OCI-LY7 (cell line): ENCODE measurements at regions not wholly inside any gene's neighbourhood (a gene's known extent, or its start where the extent isn't known, plus 50 kb on each side); places are given as distances from the start of the nearest gene placed in this dataset.

ENCODE experiments used
- BruUV-seq: library from RNA; stranded (reverse); fragments of 400-500 nt; replicated peaks from 2 replicates; lab custom pipeline; 2021; lab: Mats Ljungman, UMichigan
- CTCF ChIA-PET: fragments of 300-600 bp; sonication (Branson Sonifier 250); formaldehyde crosslinking; loops from one replicate; lab custom pipeline; 2022; ENCODE audit warnings: antibody characterized with exemption; ENCODE audit not compliant: unreplicated experiment; lab: Charles Lee
- POLR2A ChIA-PET: fragments of 300-600 bp; sonication (Branson Sonifier 250); formaldehyde crosslinking; loops from one replicate; lab custom pipeline; 2022; ENCODE audit warnings: antibody characterized with exemption; lab: Charles Lee
- DNase-seq: peaks from one replicate; pipeline ENCODE4 v3.0.0-alpha.2; 2015; ENCODE audit warnings: low spot score
- H2AFZ ChIP-seq: fragments of 200-600 bp; sonication (generic), shearing (Covaris generic); 2 replicates; pipeline ENCODE4 v1.6.1; 2014; ENCODE audit warnings: mild to moderate bottlenecking, antibody characterized with exemption, low read length, moderate library complexity
- H3K27ac ChIP-seq: fragments of 200-600 bp; sonication (generic); 2 replicates; pipeline ENCODE4 v1.5.1; 2014; ENCODE audit warnings: mixed run types, low read depth, mild to moderate bottlenecking, moderate library complexity, low read length, inconsistent platforms; ENCODE audit not compliant: poor library complexity, severe bottlenecking
- H3K36me3 ChIP-seq: fragments of 200-600 bp; sonication (generic); 2 replicates; pipeline ENCODE4 v1.6.1; 2014; ENCODE audit warnings: mild to moderate bottlenecking, antibody characterized with exemption, low read length, moderate library complexity, mixed read lengths; ENCODE audit not compliant: insufficient read depth
- H3K4me1 ChIP-seq: fragments of 200-600 bp; sonication (generic); 2 replicates; pipeline ENCODE4 v1.5.1; 2014; ENCODE audit warnings: mild to moderate bottlenecking, low read length; ENCODE audit not compliant: insufficient read depth, poor library complexity, severe bottlenecking
- H3K4me2 ChIP-seq: fragments of 200-600 bp; sonication (generic); 2 replicates; pipeline ENCODE4 v1.6.1; 2014; ENCODE audit warnings: mild to moderate bottlenecking, low read length
- H3K4me3 ChIP-seq: fragments of 200-600 bp; sonication (generic); 2 replicates; pipeline ENCODE4 v1.5.1; 2014; ENCODE audit warnings: mild to moderate bottlenecking, low read depth, low read length; ENCODE audit not compliant: poor library complexity, severe bottlenecking
- H3K79me2 ChIP-seq: fragments of 200-600 bp; sonication (generic); 2 replicates; pipeline ENCODE4 v1.6.1; 2016; ENCODE audit warnings: low read depth, mild to moderate bottlenecking, low read length, moderate library complexity, mixed read lengths; ENCODE audit not compliant: insufficient read depth
- H3K9me2 ChIP-seq: fragments of 200-600 bp; sonication (generic); 2 replicates; pipeline ENCODE4 v1.6.1; 2016; ENCODE audit warnings: mild to moderate bottlenecking, low read length, mixed read lengths; ENCODE audit not compliant: insufficient read depth
- H3K9me3 ChIP-seq: fragments of 200-600 bp; sonication (generic); 2 replicates; pipeline ENCODE4 v1.6.1; 2014; ENCODE audit warnings: mild to moderate bottlenecking, mixed run types, low read length, mixed read lengths
- H4K20me1 ChIP-seq: fragments of 200-600 bp; sonication (generic); 2 replicates; pipeline ENCODE4 v1.6.1; 2014; ENCODE audit warnings: mild to moderate bottlenecking, antibody characterized with exemption, low read length, moderate library complexity, mixed read lengths; ENCODE audit not compliant: insufficient read depth
- EZH2phosphoT487 ChIP-seq: fragments of 200-600 bp; sonication (generic); IDR thresholded peaks from 2 replicates; pipeline ENCODE4 v1.6.1; 2018; ENCODE audit warnings: low read depth, borderline replicate concordance, mild to moderate bottlenecking, mixed run types, antibody characterized with exemption, low read length, moderate library complexity, mixed read lengths
- intact Hi-C: fragments of 100-400 bp; cut with micrococcal nuclease; formaldehyde crosslinking; loops from one replicate; pipeline ENCODE4 v1.10.0; 2022; ENCODE audit not compliant: unreplicated experiment
- TF ChIP-seq, protein P1 (sequence below): fragments of 200-600 bp; sonication (generic); conservative IDR thresholded peaks from 2 replicates; pipeline ENCODE4 v1.5.1; 2014; ENCODE audit warnings: mild to moderate bottlenecking, antibody characterized with exemption, low read length, moderate library complexity, mixed read lengths

DNA sequence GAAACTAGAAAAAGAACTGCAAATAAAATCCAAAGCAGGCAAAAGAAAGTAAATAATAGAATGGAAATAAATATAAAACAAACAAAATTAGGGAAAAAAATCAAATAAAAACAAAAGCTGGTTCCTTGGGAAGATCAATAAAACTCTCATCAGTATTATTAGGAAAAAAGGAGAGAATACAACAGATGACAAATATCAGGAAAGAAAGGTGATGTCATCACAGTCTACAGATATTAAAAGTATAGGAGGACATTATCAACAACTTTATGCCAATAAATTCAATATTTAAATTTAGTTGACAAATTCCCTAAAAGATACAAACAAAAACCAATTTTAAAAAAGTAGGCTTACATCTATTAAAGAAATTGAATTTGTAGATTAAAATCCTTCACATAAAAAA is 107.4 kb upstream of the FOXN3 start:
- no TSS peak for BruUV-seq
- Histone ChIP-seq H3K9me3 (peaks cover 27% of the 10 kb centered on the region; the same call in 1 of the 2 replicates), H3K27ac (no peak overlapping the region), H3K4me2 (no peak overlapping the region), H3K9me2 (no peaks in the 10 kb centered on the region), H4K20me1 (no peaks in the 10 kb centered on the region), H2AFZ (no peak overlapping the region), H3K4me3 (no peak overlapping the region), H3K79me2 (no peaks in the 10 kb centered on the region), H3K4me1 (no peaks in the 10 kb centered on the region), H3K36me3 (no peaks in the 10 kb centered on the region; the same call in 1 of the 2 replicates)
- intact Hi-C loops, result no loop called here
- no peak for TF ChIP-seq EZH2phosphoT487
- TF ChIP-seq, protein P1, sequence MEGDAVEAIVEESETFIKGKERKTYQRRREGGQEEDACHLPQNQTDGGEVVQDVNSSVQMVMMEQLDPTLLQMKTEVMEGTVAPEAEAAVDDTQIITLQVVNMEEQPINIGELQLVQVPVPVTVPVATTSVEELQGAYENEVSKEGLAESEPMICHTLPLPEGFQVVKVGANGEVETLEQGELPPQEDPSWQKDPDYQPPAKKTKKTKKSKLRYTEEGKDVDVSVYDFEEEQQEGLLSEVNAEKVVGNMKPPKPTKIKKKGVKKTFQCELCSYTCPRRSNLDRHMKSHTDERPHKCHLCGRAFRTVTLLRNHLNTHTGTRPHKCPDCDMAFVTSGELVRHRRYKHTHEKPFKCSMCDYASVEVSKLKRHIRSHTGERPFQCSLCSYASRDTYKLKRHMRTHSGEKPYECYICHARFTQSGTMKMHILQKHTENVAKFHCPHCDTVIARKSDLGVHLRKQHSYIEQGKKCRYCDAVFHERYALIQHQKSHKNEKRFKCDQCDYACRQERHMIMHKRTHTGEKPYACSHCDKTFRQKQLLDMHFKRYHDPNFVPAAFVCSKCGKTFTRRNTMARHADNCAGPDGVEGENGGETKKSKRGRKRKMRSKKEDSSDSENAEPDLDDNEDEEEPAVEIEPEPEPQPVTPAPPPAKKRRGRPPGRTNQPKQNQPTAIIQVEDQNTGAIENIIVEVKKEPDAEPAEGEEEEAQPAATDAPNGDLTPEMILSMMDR, result no peak
- CTCF ChIA-PET, result no interaction called here
- no peak for DNase-seq
- POLR2A ChIA-PET, result interaction anchor here (0.7 kb wide), 1 partner anchor 62 kb away, joined by 6 read pairs; no protein-coding TSS in a partner anchor

DNA sequence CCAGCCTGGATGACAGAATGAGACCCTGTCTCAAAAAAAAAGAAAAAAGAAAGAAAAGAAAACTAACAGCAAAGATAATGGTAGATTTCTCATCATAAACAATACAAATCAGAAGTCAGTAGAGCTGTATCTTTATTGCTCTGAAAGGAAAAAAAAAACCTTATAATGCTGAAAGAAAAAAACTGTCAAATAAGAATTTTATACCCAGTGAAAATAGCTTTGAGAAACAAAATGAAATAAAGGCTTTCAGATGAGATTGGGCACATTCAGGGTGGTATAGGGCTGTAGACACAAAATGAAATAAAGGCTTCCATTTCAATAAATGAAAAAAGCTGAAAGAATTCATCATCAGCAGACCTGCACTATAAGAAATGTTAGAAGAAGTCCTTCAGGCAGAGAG is 105.0 kb upstream of the FOXN3 start:
- H3K36me3 ChIP-seq, result no peaks in the 10 kb centered on the region; the same call in 1 of the 2 replicates
- ChIA-PET POLR2A (interaction anchor here (0.6 to 1.0 kb wide), 6 partner anchors 10 to 1943 kb away, joined by 3 to 7 read pairs (median 3); no protein-coding TSS in a partner anchor), CTCF (no interaction called here)
- H3K4me2 ChIP-seq, result no peak overlapping the region
- H4K20me1 ChIP-seq, result no peaks in the 10 kb centered on the region
- H3K9me3 ChIP-seq, result peaks cover 27% of the 10 kb centered on the region; the same call in 1 of the 2 replicates
- no TSS peak for BruUV-seq
- no peak overlapping the region for H2AFZ ChIP-seq
- intact Hi-C loops, result no loop called here
- H3K4me3 ChIP-seq, result no peak overlapping the region
- no peaks in the 10 kb centered on the region for H3K79me2 ChIP-seq
- no peaks in the 10 kb centered on the region for H3K4me1 ChIP-seq
- DNase-seq, result no peak
- no peaks in the 10 kb centered on the region for H3K9me2 ChIP-seq
- no peak overlapping the region for H3K27ac ChIP-seq
- TF ChIP-seq EZH2phosphoT487, result no peak
- TF ChIP-seq, protein P1, result no peak

DNA sequence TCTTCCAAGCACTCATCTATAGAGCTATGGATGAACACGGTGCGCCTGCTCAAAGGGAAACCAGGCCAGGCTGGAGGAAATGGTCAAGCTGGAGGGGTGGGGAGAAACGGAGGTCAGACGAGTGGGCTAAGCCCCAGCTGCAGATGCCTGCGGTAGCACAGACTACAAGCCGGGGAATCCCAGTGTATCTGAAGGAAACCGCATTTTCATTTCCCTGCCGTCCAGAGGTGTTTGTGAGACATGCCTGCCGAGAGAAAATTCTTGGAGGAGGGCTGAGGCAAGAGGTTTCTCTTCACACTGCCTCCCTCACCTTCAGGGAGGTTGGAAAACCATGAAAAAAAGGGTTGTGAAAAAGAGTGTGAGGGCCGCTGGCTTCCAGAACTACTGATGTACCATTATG is 102.0 kb upstream of the FOXN3 start:
- intact Hi-C loops, result no loop called here
- POLR2A ChIA-PET, result interaction anchor here (0.6 to 1.4 kb wide), 2 partner anchors 14 to 153 kb away, joined by 3 to 4 read pairs; no protein-coding TSS in a partner anchor
- no peak for TF ChIP-seq EZH2phosphoT487
- TF ChIP-seq, protein P1, result no peak

More for the DNA sequence above, 102.0 kb upstream of the FOXN3 start:
- no peaks in the 10 kb centered on the region for H4K20me1 ChIP-seq
- no peaks in the 10 kb centered on the region for H3K9me2 ChIP-seq
- H3K4me3 ChIP-seq, result no peak overlapping the region
- no peak for DNase-seq
- CTCF ChIA-PET, result no interaction called here
- H3K27ac ChIP-seq, result no peak overlapping the region
- BruUV-seq, result no TSS peak
- no peaks in the 10 kb centered on the region for H3K4me1 ChIP-seq
- no peak overlapping the region for H3K4me2 ChIP-seq
- no peak overlapping the region for H2AFZ ChIP-seq
- no peaks in the 10 kb centered on the region for H3K79me2 ChIP-seq
- no peaks in the 10 kb centered on the region; the same call in 1 of the 2 replicates for H3K36me3 ChIP-seq
- H3K9me3 ChIP-seq, result peaks cover 27% of the 10 kb centered on the region; the same call in 1 of the 2 replicates
